HUDEP-2 (cell line): ENCODE measurements at regions not wholly inside any gene's neighbourhood (a gene's known extent, or its start where the extent isn't known, plus 50 kb on each side); places are given as distances from the start of the nearest gene placed in this dataset.

Experiments
- DNase-seq, 76 experiments: peaks; one replicate each; lab custom pipeline; 2025; ENCODE audit not compliant: unreplicated experiment in 76 of 76; lab: John Stamatoyannopoulos, UW

DNA sequence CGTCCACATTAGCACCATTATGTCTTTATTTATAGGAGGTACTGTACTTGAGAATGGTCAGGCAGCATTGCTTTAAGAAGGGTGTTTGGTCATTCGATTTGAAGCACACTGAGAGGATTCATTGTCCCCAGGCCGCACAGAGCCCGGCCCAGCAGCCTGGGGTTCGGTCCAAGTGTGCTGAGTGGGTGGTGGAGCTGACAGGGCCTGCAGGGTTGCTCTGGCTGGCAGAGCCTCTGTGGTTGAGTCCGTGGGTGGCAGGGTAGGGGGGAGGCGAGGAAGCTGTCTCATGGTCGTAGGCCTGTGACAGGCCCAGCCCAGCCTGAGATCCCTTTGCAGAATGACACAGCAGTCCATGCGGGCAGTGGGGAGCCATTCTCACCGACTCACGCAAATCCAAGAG, 227.7 kb upstream of the TOPAZ1 start:
- peak in 1 of 76 experiments; percentile 12 for DNase-seq

DNA sequence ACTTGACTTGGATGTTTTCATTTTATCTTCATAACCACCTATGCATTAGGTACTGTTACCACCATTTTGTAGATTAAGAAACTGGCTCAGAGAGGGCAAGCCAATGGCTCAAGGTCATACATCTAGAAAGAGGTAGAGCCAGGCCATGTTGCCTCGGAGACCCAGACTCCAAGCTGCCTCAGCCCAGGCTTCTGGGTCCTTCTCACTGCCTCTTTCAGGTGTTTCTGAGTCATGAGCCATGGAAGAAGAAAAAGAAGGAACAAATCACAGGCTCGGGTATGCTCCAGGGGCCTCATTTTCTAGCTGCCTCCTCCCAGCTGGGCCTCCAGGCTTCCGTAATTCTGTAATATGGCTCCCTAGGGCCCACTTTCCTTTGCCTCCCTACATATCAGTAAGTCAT, 226.5 kb upstream of the TOPAZ1 start:
- no peak for DNase-seq

DNA sequence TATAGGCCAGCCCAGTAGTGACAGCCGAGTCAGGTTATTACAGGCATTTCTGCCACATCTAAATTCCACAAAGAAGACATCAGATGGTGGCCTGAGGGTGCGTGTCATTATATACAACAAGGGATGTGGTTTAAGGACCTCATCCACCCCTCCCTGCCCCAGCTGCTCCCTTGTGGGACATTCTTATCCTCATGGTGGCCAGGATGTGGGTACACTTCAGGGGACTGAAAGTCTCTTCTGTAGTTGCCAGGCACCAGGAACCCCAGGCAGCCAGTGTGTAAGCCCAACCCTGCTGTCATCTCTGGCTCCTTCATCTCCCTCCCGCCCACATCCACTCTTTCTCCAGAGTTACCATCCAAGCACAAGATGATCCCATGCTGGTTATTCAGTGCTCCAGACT, 224.9 kb upstream of the TOPAZ1 start:
- DNase-seq = no peak

DNA sequence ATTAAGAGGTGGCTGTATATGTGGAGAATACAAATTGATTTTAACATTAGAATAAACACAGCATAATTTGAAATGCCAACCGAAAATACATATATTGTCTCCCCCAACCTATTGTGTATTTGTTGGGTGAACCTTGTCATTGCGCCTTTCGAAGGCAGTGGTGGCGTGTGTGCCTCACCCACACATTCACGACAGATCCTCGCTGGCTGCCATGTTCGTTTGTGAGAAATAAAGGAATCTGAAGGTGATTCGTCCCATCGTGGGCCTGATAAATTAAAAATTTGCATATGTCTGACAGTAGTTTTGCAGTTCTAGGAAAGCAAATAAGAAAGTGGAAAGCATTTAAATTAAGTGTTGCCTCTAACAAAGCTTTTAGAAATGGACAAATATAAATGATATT, 222.8 kb upstream of the TOPAZ1 start:
- no peak for DNase-seq

DNA sequence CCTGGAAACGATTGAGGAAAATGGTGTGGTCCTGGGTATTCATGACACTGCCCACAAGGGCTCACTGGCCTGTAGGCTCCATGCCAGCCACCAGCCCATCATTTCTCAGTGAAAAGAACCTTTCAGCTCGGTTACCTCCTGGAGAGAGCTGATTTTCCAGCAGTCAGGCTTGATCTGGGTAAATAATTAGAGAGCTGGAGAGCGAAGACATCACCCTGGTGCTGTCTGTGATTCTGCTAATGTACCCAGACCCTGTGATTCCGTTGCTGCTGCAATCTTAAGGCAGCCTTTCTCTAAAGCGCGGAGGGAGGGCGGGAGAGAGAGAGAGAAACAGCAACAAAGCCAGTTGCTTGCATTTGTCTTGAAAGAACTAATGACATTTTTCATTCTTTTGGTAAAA, 221.9 kb upstream of the TOPAZ1 start:
- no peak for DNase-seq

DNA sequence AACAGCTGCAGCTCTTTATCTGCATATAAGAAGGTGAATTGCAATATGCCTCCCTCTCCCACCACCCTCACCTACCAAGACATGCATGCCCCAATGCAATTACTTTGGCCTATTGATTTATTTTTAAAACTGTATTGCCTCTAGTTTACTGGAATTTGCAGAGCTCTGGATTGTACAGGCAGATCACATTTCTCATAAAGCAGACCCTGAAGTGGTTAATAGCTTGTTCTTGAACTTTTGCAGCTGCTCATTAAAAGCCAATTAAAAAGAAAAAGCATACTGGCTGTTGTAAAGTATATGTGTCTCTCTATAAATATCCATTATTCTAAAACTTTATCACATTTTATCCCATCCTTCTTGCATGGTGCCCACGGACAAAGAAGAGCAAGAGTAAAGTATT, 221.5 kb upstream of the TOPAZ1 start:
- DNase-seq = no peak

DNA sequence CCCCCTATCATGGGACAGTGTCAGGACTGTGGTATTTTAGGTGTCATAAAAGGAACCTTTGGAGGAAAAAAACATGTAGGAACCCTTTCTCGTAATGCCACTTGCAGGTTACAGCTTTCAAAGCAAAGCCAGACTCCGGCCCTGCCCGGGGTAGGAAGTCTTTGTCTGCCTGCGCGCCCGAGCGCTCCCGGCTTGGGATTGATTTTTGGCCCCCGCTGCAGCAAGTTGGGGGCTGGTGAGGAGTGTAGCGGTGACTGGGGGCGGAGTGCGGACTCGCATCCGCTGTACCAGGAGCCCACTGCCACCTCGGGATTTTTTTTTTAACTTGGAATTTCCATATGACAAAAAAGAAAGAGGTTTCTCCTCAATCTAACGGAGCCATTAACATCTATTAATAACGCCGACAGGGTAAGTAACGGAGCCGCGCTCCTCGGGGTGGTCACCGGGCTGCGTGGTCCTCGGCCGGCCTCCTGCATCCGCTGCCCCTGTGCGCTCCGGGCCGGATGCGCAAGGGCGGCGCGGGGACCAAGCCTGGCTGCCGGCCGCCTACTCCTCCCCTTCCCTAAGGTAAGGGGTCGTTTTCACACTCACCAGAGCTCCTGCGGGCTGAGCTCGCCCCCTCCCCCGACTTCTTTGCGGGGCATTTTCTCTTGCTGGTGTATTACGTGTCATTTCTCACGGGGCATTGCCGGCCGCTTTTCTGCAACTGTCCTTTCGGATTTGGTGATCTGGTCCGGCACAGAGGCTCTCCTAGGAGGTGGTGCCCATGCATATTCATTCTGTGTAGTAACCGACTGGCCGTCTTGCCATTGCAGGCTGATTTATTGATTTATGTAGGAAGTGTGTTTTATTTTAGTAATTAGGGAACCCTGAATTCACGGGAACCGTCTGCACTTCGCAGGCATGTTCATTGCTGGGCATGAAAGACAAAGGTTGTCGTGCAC, 219.8 kb upstream of the TOPAZ1 start:
- DNase-seq = no peak

DNA sequence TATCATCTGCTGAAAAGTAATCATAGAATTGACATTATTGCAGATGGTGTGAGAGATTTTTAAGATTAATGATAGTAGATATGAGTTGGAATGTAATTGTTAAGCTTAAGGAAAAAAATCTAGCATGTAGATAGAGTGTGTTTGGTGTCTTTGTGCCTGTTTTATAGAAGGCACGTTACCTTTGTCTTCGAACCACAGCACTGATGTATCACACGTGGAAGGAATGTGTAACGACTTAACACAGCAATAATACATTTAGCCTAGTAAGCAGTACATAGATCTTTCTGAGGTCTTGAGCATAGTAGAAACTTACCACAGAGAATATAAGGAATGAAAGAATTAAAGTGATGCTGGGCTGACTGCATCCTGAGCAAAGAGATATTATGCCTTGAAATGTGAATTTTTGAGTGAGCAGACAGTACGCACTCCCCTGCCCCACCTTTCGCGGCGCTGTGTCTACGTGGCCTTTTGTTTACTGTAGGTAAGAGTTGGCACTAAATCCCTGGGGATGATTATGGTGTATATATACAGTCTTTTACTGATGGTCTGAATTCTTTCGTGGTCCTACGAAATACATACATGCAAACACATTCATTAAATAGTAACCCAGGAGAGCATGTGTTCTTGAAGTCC, 217.6 kb upstream of the TOPAZ1 start:
- no peak for DNase-seq

DNA sequence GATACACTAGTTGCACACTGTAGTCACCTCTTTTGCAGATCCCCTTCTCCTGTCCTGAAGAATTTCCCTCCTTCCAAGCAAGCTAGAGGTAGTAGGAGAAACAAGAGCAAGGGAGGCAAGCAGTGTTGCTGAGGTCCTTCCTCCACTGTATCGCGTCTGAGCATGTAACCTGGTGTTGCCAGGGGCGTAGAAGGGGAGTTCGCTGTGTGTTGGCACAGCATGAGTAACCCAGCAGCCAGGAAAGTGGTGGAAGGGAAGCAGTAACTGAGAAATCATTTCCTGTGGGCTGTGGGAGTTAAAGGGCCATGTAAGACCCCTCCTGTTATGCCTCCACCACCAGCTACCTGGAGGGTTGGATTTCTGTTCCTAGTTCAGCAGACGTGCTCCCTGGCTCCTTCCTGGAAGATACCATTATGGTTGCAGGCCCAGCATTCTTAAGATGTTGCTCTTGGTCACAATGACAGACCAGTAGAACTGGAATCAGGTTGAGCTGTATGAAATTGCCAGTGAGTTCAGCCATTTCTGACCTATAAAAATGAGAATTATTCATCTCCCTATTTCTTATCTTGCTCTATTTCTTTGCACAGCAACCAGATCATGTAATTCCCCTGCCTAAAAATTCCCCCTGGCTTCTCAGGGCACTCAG, 215.3 kb upstream of the TOPAZ1 start:
- no peak for DNase-seq

DNA sequence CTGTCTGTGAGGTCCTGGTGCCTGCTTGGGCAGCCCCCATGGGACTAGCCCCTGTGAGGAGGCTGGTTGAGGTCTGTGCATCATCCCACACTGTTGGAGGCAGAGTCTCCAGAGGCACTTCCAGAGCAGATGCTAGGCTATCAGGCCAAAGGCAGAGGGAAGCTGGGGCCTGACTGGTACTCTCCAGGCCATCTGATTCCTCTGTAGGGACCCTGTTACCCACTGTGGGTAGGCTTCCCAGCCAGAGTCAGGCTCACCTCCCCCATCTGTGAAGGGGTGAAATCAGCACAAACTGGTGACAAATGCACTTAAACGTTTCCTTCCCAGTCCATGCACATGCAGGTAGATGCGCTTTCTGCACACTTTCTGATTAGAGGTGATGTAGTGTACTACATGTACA, 212.6 kb upstream of the TOPAZ1 start:
- DNase-seq = no peak

DNA sequence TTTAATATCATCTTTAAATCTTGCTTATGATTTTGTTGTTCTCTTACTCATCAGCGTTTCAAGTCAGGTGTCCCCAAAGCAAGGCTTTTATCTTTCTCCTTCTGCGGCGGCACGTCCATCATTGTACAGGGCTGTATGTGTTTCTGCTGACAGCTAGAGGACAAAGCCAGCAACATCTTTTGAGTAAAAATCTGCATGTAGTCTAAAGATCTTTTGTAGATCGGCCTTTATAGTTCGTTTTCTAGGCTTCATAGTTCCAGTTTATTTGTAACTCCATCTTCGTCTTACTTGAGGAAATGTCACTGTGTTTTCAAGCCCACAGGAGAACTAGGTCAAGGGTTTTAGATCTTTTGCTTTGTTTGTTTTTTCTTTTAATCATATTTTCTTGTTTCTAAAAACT, 211.4 kb upstream of the TOPAZ1 start:
- DNase-seq = no peak

DNA sequence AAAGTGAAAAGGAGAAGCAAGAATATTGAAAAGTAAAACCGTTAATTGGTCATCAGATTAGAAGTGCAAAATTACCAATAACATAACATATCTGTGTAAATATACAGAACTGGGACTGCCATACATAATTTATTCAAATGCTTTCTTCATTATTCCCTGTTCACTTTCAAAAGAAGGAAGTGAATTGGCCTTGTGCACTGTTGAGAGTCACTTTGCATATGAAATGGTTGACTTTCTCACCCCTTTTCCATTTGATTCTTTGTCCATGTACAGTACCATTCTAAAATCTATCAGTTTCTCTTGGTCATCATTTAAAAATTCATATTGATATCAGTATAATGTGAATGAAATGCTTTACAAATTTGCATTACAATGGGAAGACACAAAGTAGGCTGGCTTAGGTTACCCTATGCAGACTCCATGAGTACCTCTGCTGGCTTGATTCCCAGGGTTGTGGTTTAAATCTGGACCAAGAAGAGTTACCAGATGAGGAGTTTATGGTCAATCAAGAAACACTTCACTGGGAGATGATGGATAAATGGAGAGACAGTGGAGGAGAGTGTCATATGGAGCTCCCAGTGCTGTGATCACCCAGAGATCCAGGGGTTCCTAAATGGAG, 210.9 kb upstream of the TOPAZ1 start:
- no peak for DNase-seq

DNA sequence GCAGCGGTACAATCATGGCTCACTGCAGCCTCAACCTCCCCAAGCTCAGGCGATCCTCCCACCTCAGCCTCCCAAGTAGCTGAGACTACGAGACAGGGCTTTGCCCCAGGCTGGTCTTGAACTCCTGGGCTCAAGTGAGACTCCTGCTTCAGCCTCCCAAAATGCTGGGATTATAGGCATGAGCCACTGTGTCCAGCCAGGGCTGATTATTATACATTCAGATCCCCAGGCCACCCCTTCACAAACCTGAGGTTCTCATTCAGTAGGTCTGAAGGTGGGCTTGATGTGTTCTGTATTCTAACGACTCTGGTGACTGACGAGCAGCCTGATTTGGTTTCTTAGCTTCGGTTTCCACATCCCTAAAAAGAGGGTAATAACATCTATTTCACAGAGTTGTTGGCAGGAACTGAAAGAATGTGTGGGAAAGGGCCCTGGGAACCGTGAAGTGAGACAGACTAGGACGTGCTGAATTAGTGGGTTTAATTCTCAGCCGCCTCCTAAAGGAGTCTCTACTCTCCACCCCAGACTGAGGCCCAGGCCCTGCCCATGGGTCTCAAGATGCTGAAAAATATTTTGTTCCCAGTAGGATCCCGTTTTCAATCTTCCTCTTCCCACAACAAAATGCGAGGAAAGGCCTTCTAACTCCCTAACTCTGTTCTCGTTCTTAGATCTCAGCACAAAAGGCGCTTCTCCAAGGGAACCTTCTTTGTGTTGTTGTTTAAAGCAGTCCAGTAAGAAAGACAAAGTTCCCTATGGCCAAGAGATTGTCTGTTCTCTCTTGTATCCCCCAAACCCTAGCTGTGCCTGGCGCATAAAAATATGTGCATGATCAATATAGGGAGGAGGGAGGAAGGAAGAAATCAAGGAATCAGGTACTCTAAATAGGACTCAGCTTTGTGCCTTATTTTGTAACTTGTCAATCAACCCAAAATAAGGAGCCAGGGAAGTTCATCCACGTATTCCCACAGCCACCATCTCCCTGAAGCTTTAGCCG, 210.0 kb upstream of the TOPAZ1 start:
- no peak for DNase-seq

DNA sequence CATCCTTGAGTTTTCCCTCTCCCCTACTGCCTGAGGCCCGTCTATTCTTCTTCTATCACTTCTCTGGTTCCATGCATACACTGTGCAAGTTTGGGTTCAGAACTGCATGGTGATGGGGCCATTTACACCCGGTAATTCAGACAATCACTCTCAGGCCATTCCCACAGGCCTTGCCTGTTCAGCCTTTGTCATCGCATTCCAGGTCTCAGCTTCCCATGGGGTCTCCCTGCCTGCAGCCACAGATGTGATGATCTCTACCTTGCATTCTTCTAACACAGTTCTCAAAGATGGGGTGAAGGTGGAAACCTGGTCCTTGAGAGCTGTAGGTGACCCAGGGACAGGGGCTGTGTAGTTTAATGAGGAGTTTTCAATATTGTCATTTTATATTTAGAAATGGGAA, 209.2 kb upstream of the TOPAZ1 start:
- DNase-seq = no peak

DNA sequence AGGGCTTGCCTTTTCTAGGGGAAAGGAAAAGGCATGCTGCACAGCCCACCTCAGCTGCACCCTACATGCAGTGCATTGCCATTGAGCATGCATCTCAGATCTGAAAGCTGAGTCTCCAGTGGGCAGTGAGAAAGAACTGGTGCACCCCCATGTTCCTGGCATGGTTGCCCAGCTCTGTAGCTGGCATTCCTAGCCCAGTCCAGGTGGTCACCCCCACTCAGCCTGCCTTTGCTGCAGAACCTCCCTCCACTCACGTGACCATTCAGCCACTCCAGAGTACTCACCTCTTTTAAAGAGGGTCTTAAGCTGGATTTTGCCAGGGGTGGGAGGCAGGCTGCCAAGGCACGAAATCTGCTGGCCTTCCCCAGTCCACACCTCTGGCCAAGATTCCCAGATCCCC, 208.6 kb upstream of the TOPAZ1 start:
- DNase-seq = no peak

DNA sequence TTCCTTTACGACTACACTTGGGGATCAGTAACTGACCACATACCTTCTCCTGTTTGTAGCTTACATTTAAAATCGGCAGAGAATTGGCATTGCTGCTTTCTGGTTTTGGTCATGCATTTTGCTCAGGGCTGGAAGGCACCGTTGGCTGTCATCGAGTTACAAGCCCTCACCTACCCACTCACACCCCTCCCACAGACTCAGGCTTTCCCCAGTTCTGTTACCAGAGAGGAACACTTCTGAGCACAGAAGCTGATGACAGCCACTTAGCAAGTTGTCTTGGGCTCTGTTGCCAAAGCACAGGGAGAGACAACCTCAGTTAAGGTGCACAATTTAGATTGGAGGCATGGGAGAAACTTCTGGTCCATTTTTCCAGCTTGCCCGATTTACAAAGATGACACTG, 204.8 kb upstream of the TOPAZ1 start:
- DNase-seq = no peak

DNA sequence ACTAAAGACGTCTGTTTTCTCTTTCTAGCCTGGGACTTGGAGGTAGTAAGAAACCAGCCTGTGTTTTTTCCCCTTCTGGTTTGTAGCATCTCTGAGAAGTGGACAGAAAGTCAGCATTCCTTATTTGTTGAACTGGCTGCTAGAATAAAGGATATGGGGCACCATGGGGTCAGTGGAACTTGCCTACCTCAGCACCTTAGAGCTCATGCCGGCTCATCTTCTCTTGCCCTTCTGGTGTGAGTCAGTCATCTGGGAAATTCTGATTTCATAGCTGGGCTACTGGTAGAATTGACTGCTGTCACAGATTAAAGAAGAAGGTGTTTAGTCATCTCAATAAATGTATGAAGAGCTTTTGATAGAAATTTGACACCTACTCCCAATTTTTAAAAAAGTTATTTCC, 202.7 kb upstream of the TOPAZ1 start:
- DNase-seq = no peak

DNA sequence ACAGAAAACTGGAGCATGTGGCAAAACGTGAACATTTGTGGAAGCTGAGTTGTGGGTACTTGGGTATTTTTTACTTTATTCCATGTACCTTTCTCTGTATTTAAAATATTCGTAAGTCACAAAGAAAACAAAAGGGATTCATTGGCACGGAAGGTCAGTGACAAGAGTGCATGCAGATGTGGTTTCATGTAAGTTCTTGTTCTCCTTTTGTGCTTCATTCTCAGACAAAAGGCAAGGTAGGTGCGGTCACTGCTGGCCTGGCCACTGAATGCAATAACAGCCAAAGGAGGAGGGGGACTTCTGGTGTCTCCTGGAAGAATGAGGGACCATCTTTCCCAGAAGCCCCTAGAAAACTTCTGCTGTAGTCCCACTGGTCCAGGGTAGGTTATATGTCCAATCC, 200.0 kb upstream of the TOPAZ1 start:
- DNase-seq = no peak

DNA sequence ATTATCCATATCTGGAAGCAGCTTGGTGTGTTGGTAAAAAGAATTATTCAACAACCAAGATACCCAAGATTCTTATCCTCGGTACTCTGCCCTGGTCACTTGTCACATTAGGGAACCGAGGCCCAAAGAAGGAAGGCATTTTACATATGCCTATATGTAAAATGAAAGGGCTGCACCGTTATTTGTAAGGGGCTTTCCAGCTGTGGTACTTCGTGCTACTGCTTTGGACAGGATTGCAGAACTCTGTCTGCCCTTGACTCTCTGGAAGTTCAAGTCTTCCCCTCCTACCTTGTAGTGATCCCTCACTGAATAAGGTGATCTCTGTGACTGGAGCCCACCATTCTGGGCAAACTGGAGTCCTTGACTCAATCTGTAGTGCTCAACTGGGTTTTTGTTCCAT, 198.9 kb upstream of the TOPAZ1 start:
- no peak for DNase-seq
